GM23338 (cell line): ENCODE measurements at regions not wholly inside any gene's neighbourhood (a gene's known extent, or its start where the extent isn't known, plus 50 kb on each side); places are given as distances from the start of the nearest gene placed in this dataset.
"Not testable (repeated sequence)": the region's sequence is repeated elsewhere in the genome, so short reads cannot be mapped to it uniquely, and the experiment has no call there.

Source experiments
- CREB1 ChIP-seq: fragments of 250-450 bp; sonication (Bioruptor Pico); IDR thresholded peaks from 2 replicates; pipeline ENCODE4 v1.5.0; 2020; ENCODE audit warnings: low read depth, mild to moderate bottlenecking, moderate library complexity
- ETS1 ChIP-seq: IDR thresholded peaks from 2 replicates; pipeline ENCODE4 v1.6.1; 2016; ENCODE audit warnings: antibody characterized with exemption
- EZH2 ChIP-seq: fragments of 200-600 bp; sonication (generic); IDR thresholded peaks from one replicate; pipeline ENCODE4 v1.8.0; 2017; ENCODE audit warnings: antibody characterized with exemption, mild to moderate bottlenecking, low read depth; ENCODE audit not compliant: unreplicated experiment
- EZH2phosphoT487 ChIP-seq: fragments of 200-600 bp; sonication (generic); IDR thresholded peaks from one replicate; pipeline ENCODE4 v1.8.1; 2018; ENCODE audit warnings: antibody characterized with exemption; ENCODE audit not compliant: unreplicated experiment
- JUNB ChIP-seq: IDR thresholded peaks from one replicate; pipeline ENCODE4 v1.6.1; 2016; ENCODE audit warnings: antibody characterized with exemption; ENCODE audit not compliant: unreplicated experiment
- NANOG ChIP-seq: IDR thresholded peaks from 2 replicates; pipeline ENCODE4 v1.6.1; 2016; ENCODE audit warnings: antibody characterized with exemption, borderline replicate concordance
- POLR2AphosphoS5 ChIP-seq: IDR thresholded peaks from 2 replicates; pipeline ENCODE4 v1.6.1; 2016; ENCODE audit warnings: antibody characterized with exemption, low read depth
- REST ChIP-seq: IDR thresholded peaks from one replicate; pipeline ENCODE4 v1.6.1; 2018; ENCODE audit warnings: antibody characterized with exemption; ENCODE audit not compliant: unreplicated experiment
- STAT1 ChIP-seq: IDR thresholded peaks from one replicate; pipeline ENCODE4 v1.6.1; 2016; ENCODE audit warnings: antibody characterized with exemption; ENCODE audit not compliant: unreplicated experiment
- ZNF114 ChIP-seq: fragments of 250-450 bp; sonication (Bioruptor Pico); IDR thresholded peaks from 2 replicates; pipeline ENCODE4 v1.5.0; 2020; ENCODE audit warnings: mild to moderate bottlenecking, moderate library complexity
- ZNF331 ChIP-seq: fragments of 250-450 bp; sonication (Bioruptor Pico); IDR thresholded peaks from 2 replicates; pipeline ENCODE4 v1.5.0; 2020; ENCODE audit warnings: low read depth, mild to moderate bottlenecking, moderate library complexity
- ZNF462 ChIP-seq: fragments of 250-450 bp; sonication (Bioruptor Pico); IDR thresholded peaks from 2 replicates; pipeline ENCODE4 v1.5.0; 2020; ENCODE audit warnings: mild to moderate bottlenecking, moderate library complexity
- TF ChIP-seq, protein P1 (sequence below), 2 experiments: fragments of 200-600 bp in 1 of 2; sonication (generic) in 1 of 2; conservative IDR thresholded peaks; 2 replicates each; pipeline versions ENCODE4 v1.5.1 to v1.6.1; 2016 to 2017; ENCODE audit warnings: antibody characterized with exemption in 2 of 2, low read depth in 2 of 2, mild to moderate bottlenecking in 2 of 2, moderate library complexity in 1 of 2

DNA sequence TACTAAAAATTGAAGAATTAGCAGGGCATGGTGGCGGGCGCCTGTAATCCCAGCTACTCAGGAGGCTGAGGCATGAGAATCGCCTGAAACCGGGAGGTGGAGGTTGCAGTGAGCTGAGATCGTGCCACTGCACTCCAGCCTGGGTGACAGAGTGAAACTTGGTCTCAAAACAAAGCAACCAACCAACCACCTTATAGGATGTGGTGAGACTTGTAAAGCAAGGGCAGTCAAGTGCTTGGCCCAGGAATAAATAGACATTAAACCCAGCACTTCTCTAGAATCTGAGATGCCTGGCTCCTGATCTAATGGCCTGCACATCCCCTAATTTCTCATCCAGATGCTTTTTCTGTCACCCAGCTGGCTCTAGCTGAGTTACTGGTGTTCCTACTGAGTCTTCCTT, 106.2 kb upstream of the MAP1LC3B2 start:
- TF ChIP-seq, protein P1, sequence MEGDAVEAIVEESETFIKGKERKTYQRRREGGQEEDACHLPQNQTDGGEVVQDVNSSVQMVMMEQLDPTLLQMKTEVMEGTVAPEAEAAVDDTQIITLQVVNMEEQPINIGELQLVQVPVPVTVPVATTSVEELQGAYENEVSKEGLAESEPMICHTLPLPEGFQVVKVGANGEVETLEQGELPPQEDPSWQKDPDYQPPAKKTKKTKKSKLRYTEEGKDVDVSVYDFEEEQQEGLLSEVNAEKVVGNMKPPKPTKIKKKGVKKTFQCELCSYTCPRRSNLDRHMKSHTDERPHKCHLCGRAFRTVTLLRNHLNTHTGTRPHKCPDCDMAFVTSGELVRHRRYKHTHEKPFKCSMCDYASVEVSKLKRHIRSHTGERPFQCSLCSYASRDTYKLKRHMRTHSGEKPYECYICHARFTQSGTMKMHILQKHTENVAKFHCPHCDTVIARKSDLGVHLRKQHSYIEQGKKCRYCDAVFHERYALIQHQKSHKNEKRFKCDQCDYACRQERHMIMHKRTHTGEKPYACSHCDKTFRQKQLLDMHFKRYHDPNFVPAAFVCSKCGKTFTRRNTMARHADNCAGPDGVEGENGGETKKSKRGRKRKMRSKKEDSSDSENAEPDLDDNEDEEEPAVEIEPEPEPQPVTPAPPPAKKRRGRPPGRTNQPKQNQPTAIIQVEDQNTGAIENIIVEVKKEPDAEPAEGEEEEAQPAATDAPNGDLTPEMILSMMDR (conservative IDR thresholded peaks at IDR 0.05; ENCODE audit: low read depth in 2 of 2), result not testable (repeated sequence)
- not testable (repeated sequence) for TF ChIP-seq ZNF331 (CRISPR knock-in tag); EZH2; EZH2phosphoT487; REST; JUNB; POLR2AphosphoS5; CREB1 (CRISPR knock-in tag); ETS1; NANOG; ZNF114 (CRISPR knock-in tag); STAT1; ZNF462 (CRISPR knock-in tag)
